ENCODE measurements at regions not wholly inside any gene's neighbourhood (a gene's known extent, or its start where the extent isn't known, plus 50 kb on each side); places are given as distances from the start of the nearest gene placed in this dataset.

DNA sequence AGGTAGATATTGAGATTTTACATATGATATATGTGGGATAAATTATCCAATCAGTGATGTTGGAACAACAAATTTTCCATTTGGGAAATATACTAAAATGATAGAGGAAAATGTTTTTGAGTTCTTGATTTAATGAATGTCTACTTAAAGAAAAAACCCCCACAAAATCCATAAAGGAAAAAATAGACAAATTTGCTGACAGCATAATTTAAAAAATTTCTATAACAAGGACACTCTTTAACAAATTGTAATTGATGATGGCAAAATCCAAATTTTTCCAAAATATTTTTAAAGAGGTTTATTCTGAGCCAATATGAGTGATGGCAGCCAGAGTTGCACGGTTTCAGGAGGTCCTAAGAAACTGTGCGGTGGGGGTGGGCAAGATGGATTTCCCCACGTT is 51.9 kb upstream of the RHOU start:
- Histone ChIP-seq H3K4me1 (no peaks in the 10 kb centered on the region), H3K27ac (no peak overlapping the region), H3K4me3 (no peak overlapping the region), H3K9me3 (no peaks in the 10 kb centered on the region), H3K27me3 (ENCODE audit: insufficient read depth in 3 of 3, low read length in 2 of 3) (peaks cover 0 to 14% (median 0%) of the 10 kb centered on the region in 3 donors), H3K36me3 (ENCODE audit: insufficient read depth in 1 of 2, low read depth in 1 of 2) (no peaks in the 10 kb centered on the region)
- TF ChIP-seq, protein P1, sequence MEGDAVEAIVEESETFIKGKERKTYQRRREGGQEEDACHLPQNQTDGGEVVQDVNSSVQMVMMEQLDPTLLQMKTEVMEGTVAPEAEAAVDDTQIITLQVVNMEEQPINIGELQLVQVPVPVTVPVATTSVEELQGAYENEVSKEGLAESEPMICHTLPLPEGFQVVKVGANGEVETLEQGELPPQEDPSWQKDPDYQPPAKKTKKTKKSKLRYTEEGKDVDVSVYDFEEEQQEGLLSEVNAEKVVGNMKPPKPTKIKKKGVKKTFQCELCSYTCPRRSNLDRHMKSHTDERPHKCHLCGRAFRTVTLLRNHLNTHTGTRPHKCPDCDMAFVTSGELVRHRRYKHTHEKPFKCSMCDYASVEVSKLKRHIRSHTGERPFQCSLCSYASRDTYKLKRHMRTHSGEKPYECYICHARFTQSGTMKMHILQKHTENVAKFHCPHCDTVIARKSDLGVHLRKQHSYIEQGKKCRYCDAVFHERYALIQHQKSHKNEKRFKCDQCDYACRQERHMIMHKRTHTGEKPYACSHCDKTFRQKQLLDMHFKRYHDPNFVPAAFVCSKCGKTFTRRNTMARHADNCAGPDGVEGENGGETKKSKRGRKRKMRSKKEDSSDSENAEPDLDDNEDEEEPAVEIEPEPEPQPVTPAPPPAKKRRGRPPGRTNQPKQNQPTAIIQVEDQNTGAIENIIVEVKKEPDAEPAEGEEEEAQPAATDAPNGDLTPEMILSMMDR (IDR thresholded peaks at IDR 0.05): no peak
- WGBS, 3 donors: 84 to 89% (median 89%) methylated on average over 3 of the region's 3 CpGs
- no peak for DNase-seq
- ATAC-seq: no peak
- intact Hi-C loops (cut with DNase I): loop anchor here in 1 of 2 donors (10.0 kb wide), 1 partner anchor 471 kb away; no protein-coding TSS in a partner anchor

DNA sequence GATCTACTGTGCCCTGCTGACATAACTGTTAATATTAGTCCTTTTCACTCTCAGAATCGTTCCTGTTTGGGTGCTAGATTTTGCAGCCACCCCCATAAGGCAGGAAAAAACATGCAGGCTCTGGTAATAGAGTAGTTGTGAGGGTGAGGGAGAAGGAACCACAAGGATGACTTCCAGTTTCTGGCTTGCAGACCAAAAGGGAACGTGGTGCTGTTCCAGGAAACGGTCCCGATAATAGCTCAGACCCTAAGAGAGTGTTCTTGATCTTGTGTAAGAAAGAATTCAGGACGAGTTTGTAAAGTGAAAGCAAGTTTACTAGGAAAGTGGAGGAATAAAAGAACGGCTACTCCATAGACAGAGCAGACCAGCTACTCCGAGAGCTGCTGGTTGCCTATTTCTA is 50.7 kb upstream of the RHOU start:
- DNase-seq: no peak
- TF ChIP-seq, protein P1 (IDR thresholded peaks at IDR 0.05): no peak

DNA sequence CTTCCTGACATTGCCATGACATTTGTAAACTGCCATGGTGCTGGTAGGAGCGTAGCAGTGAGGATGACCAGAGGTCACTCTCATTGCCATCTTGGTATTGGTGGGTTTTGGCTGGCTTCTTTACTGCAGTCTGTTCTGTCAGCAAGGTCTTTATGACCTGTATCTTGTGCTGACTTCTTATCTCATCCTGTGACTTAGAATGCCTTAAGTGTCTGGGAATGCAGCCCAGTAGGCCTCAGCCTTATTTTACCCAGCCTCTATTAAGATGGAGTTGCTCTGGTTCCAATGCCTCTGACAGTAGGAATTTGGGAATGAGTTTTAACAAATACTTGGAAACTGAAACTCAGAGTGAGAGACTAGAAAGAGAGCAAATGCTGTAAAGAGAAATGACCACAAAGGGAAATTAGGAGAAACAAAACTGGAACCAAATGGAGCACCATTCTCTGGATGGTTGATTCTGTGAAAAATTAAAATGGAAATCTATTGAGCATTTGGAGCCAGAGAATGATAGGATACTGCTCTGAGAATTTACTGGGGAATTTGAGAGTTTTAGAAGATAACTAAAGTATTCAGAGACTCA is 50.1 kb upstream of the RHOU start:
- DNase-seq: no peak
- intact Hi-C loops (cut with DNase I): loop anchor here (5.0 to 10.0 kb wide), 2 partner anchors 470 to 472 kb away; no protein-coding TSS in a partner anchor
- 94 to 100% (median 100%) methylated on average over 1 of the region's 1 CpG for WGBS, 3 donors
- Histone ChIP-seq H3K4me3 (no peak overlapping the region), H3K27me3 (ENCODE audit: insufficient read depth in 3 of 3, low read length in 2 of 3) (peaks cover 0 to 21% (median 0%) of the 10 kb centered on the region in 3 donors), H3K27ac (no peak overlapping the region), H3K9me3 (no peaks in the 10 kb centered on the region), H3K4me1 (no peaks in the 10 kb centered on the region), H3K36me3 (ENCODE audit: insufficient read depth in 1 of 2, low read depth in 1 of 2) (no peaks in the 10 kb centered on the region)
- ATAC-seq: no peak
- TF ChIP-seq, protein P1 (IDR thresholded peaks at IDR 0.05): no peak

More for the DNA sequence above, 50.7 kb upstream of the RHOU start:
- ATAC-seq: no peak
- 62 to 75% (median 71%) methylated on average over 7 of the region's 7 CpGs for WGBS, 3 donors
- intact Hi-C loops (cut with DNase I): loop anchor here (5.0 to 10.0 kb wide), 2 partner anchors 470 to 473 kb away; no protein-coding TSS in a partner anchor
- Histone ChIP-seq H3K4me3 (no peak overlapping the region), H3K36me3 (ENCODE audit: insufficient read depth in 1 of 2, low read depth in 1 of 2) (no peaks in the 10 kb centered on the region), H3K27me3 (ENCODE audit: insufficient read depth in 3 of 3, low read length in 2 of 3) (peaks cover 0 to 21% (median 0%) of the 10 kb centered on the region in 3 donors), H3K4me1 (no peaks in the 10 kb centered on the region), H3K9me3 (no peaks in the 10 kb centered on the region), H3K27ac (no peak overlapping the region)

Measured in psoas muscle (tissue), 7 donors.